H1 (cell line): ENCODE measurements at regions not wholly inside any gene's neighbourhood (a gene's known extent, or its start where the extent isn't known, plus 50 kb on each side); places are given as distances from the start of the nearest gene placed in this dataset.

Experiments
- EP300 ChIP-seq, 2 experiments: IDR thresholded peaks; 1 replicate in 1 of 2; 2 replicates in 1 of 2; pipeline ENCODE4 v1.6.1; 2011 to 2012; ENCODE audit warnings: low read depth in 2 of 2, low read length in 2 of 2, mild to moderate bottlenecking in 2 of 2, borderline replicate concordance in 1 of 2, inconsistent platforms in 1 of 2, moderate library complexity in 1 of 2
- RFX5 ChIP-seq: IDR thresholded peaks from 2 replicates; pipeline ENCODE4 v1.6.1; 2011; ENCODE audit warnings: low read depth, low read length, improper control_type of control experiment, borderline replicate concordance
- TF ChIP-seq, protein P1 (sequence below), 3 experiments: IDR thresholded peaks; 1 replicate in 2 of 3; 2 replicates in 1 of 3; pipeline versions ENCODE4 v1.5.1 to v1.6.1; 2011; ENCODE audit warnings: low read length in 3 of 3, mild to moderate bottlenecking in 3 of 3, inconsistent platforms in 2 of 3, low read depth in 1 of 3, moderate library complexity in 1 of 3; ENCODE audit not compliant: insufficient read depth in 1 of 3; ENCODE audit errors: control extremely low read depth in 1 of 3

DNA sequence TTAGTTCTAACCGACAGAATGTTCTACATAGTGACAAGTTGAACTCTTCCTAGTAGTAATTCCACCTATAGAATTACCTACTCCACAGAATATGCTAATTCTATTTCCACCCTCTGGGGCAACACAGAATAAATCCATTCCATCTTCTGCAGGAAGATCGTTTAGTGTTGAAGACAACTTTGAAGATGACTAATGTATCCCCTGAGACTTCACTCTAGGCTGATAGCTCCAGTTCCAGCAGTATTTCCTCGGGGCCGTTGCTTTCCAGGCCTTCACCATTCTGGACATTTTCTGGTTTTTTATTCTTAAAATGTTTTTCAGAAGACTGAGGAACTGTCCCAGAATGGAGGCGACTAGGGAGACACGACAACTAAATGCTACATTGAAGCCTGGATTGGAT, 61.0 kb upstream of the CSF1 start:
- TF ChIP-seq, protein P1, sequence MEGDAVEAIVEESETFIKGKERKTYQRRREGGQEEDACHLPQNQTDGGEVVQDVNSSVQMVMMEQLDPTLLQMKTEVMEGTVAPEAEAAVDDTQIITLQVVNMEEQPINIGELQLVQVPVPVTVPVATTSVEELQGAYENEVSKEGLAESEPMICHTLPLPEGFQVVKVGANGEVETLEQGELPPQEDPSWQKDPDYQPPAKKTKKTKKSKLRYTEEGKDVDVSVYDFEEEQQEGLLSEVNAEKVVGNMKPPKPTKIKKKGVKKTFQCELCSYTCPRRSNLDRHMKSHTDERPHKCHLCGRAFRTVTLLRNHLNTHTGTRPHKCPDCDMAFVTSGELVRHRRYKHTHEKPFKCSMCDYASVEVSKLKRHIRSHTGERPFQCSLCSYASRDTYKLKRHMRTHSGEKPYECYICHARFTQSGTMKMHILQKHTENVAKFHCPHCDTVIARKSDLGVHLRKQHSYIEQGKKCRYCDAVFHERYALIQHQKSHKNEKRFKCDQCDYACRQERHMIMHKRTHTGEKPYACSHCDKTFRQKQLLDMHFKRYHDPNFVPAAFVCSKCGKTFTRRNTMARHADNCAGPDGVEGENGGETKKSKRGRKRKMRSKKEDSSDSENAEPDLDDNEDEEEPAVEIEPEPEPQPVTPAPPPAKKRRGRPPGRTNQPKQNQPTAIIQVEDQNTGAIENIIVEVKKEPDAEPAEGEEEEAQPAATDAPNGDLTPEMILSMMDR (IDR thresholded peaks at IDR 0.05; ENCODE audit: control extremely low read depth in 1 of 3, insufficient read depth in 1 of 3, low read depth in 1 of 3, low read length in 3 of 3) = no peak
- TF ChIP-seq EP300 (IDR thresholded peaks at IDR 0.05; ENCODE audit: borderline replicate concordance in 1 of 2, low read depth in 2 of 2, low read length in 2 of 2) = no peak
- no peak for TF ChIP-seq RFX5
